ENCODE measurements at regions not wholly inside any gene's neighbourhood (a gene's known extent, or its start where the extent isn't known, plus 50 kb on each side); places are given as distances from the start of the nearest gene placed in this dataset.

DNA sequence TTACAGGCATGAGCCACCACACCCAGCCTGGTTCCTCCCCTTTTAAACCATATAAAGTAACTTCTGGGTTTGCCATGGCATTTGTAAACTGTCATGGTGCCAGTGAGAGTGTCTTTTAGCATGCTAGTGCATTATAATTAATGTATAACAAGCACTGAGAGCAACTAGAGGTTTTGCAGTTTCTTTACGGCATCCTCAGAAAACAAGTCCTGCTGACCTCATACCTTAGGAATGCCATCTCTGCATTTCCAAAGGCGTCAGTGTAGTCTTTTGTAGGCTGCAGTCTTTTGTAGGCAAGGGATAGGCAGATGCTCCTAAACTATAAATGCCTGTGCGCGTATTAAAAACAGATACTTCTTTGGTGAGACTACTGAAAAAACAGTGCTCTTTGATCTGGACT, 75.0 kb upstream of the EZR start:
- TF ChIP-seq PAX8 (IDR thresholded peaks at IDR 0.05) (no peak), CHD2 (IDR thresholded peaks at IDR 0.05; ENCODE audit: borderline replicate concordance, low read depth, low read length) (no peak)
